Vagina (tissue), 2 donors: ENCODE measurements at regions not wholly inside any gene's neighbourhood (a gene's known extent, or its start where the extent isn't known, plus 50 kb on each side); places are given as distances from the start of the nearest gene placed in this dataset.

Experiments used
- DNase-seq, 2 donors: peaks; one replicate each; pipeline ENCODE4 v3.0.0-alpha.2; 2017; ENCODE audit errors: extremely low spot score in 2 of 2
- H3K27ac ChIP-seq: fragments of 200-600 bp; sonication (generic); one replicate; pipeline ENCODE4 v1.5.1; 2019
- H3K27me3 ChIP-seq: fragments of 200-600 bp; sonication (generic); one replicate; pipeline ENCODE4 v1.5.1; 2019
- H3K36me3 ChIP-seq, 2 donors: fragments of 200-600 bp; sonication (generic); one replicate each; pipeline ENCODE4 v1.5.1; 2017 to 2019
- H3K4me1 ChIP-seq: fragments of 200-600 bp; sonication (generic); one replicate; pipeline ENCODE4 v1.5.1; 2019
- H3K4me3 ChIP-seq, 2 donors: fragments of 200-600 bp; sonication (generic); 1 replicate in 1 of 2; 2 replicates in 1 of 2; pipeline ENCODE4 v1.5.1; 2016 to 2019
- H3K9me3 ChIP-seq: fragments of 200-600 bp; sonication (generic); one replicate; pipeline ENCODE4 v1.5.1; 2019
- CTCF ChIP-seq, 3 experiments: fragments of 450-650 bp in 2 of 3; fragments of 200-600 bp in 1 of 3; sonication (generic) in 1 of 3; IDR thresholded peaks; one replicate each; pipeline ENCODE4 v1.5.1; 2017 to 2019; ENCODE audit warnings: antibody characterized with exemption in 3 of 3, mild to moderate bottlenecking in 2 of 3, moderate library complexity in 2 of 3
- POLR2A ChIP-seq, 2 donors: fragments of 450-650 bp; IDR thresholded peaks; one replicate each; pipeline ENCODE4 v1.6.1; 2017; ENCODE audit warnings: antibody characterized with exemption in 2 of 2, mild to moderate bottlenecking in 2 of 2, moderate library complexity in 2 of 2
- POLR2AphosphoS5 ChIP-seq, 2 donors: sonication (generic); formaldehyde crosslinking; IDR thresholded peaks; one replicate each; pipeline ENCODE4 v1.9.0; 2017; ENCODE audit warnings: antibody characterized with exemption in 2 of 2, mild to moderate bottlenecking in 2 of 2, low read depth in 1 of 2; ENCODE audit not compliant: insufficient read depth in 1 of 2
- intact Hi-C: fragments of 100-400 bp; cut with DNase I; formaldehyde crosslinking; loops from one replicate; pipeline ENCODE4 v1.15.1; 2023

GRCh38 chr2:56450772-56451171, 267.0 kb downstream of the CCDC85A start:
- H3K9me3 ChIP-seq, result no peaks in the 10 kb centered on the region
- no peaks in the 10 kb centered on the region for H3K4me1 ChIP-seq
- intact Hi-C loops, result no loop called here
- no peak for DNase-seq
- H3K27ac ChIP-seq, result no peak overlapping the region
- H3K36me3 ChIP-seq, result no peaks in the 10 kb centered on the region
- H3K4me3 ChIP-seq, result no peak overlapping the region
- TF ChIP-seq POLR2AphosphoS5 (IDR thresholded peaks at IDR 0.05; ENCODE audit: insufficient read depth in 1 of 2, low read depth in 1 of 2), result no peak
- no peak for TF ChIP-seq POLR2A (IDR thresholded peaks at IDR 0.05)
- TF ChIP-seq CTCF (IDR thresholded peaks at IDR 0.05), result no peak
- H3K27me3 ChIP-seq, result no peaks in the 10 kb centered on the region

GRCh38 chr2:56455642-56456041, 271.9 kb downstream of the CCDC85A start:
- intact Hi-C loops, result no loop called here
- Histone ChIP-seq H3K9me3 (no peaks in the 10 kb centered on the region), H3K27ac (no peak overlapping the region), H3K36me3 (no peaks in the 10 kb centered on the region), H3K27me3 (no peaks in the 10 kb centered on the region), H3K4me1 (no peaks in the 10 kb centered on the region), H3K4me3 (no peak overlapping the region)
- no peak for TF ChIP-seq CTCF (IDR thresholded peaks at IDR 0.05)
- no peak for TF ChIP-seq POLR2A (IDR thresholded peaks at IDR 0.05)
- TF ChIP-seq POLR2AphosphoS5 (IDR thresholded peaks at IDR 0.05; ENCODE audit: insufficient read depth in 1 of 2, low read depth in 1 of 2), result no peak
- DNase-seq, result no peak

GRCh38 chr2:56456791-56457190, 273.0 kb downstream of the CCDC85A start:
- intact Hi-C loops, result no loop called here
- Histone ChIP-seq H3K4me3 (no peak overlapping the region), H3K27me3 (no peaks in the 10 kb centered on the region), H3K9me3 (no peaks in the 10 kb centered on the region), H3K36me3 (no peaks in the 10 kb centered on the region), H3K4me1 (no peaks in the 10 kb centered on the region), H3K27ac (no peak overlapping the region)
- no peak for DNase-seq
- TF ChIP-seq CTCF (IDR thresholded peaks at IDR 0.05), result no peak
- no peak for TF ChIP-seq POLR2AphosphoS5 (IDR thresholded peaks at IDR 0.05; ENCODE audit: insufficient read depth in 1 of 2, low read depth in 1 of 2)
- TF ChIP-seq POLR2A (IDR thresholded peaks at IDR 0.05), result no peak

- no peaks in the 10 kb centered on the region for H3K36me3 ChIP-seq
- no peak for DNase-seq
- H3K4me3 ChIP-seq, result no peak overlapping the region
- H3K4me1 ChIP-seq, result no peaks in the 10 kb centered on the region
- no peaks in the 10 kb centered on the region for H3K27me3 ChIP-seq
- TF ChIP-seq POLR2A (IDR thresholded peaks at IDR 0.05) (no peak), POLR2AphosphoS5 (IDR thresholded peaks at IDR 0.05; ENCODE audit: insufficient read depth in 1 of 2, low read depth in 1 of 2) (no peak)
- H3K9me3 ChIP-seq, result no peaks in the 10 kb centered on the region
- intact Hi-C loops, result no loop called here
- H3K27ac ChIP-seq, result no peak overlapping the region
Observed at GRCh38 chr2:56460508-56460907, 276.7 kb downstream of the CCDC85A start.

- no peak overlapping the region for H3K4me3 ChIP-seq
- TF ChIP-seq POLR2A (IDR thresholded peaks at IDR 0.05), result no peak
- TF ChIP-seq CTCF (IDR thresholded peaks at IDR 0.05), result no peak
- no peak for TF ChIP-seq POLR2AphosphoS5 (IDR thresholded peaks at IDR 0.05; ENCODE audit: insufficient read depth in 1 of 2, low read depth in 1 of 2)
- intact Hi-C loops, result no loop called here
Observed at GRCh38 chr2:56464066-56464465, 280.3 kb downstream of the CCDC85A start.

GRCh38 chr2:56464613-56465012, 280.8 kb downstream of the CCDC85A start:
- Histone ChIP-seq H3K27ac (no peak overlapping the region), H3K9me3 (no peaks in the 10 kb centered on the region), H3K36me3 (no peaks in the 10 kb centered on the region), H3K4me1 (no peaks in the 10 kb centered on the region), H3K27me3 (no peaks in the 10 kb centered on the region), H3K4me3 (no peak overlapping the region)
- TF ChIP-seq CTCF (IDR thresholded peaks at IDR 0.05) (no peak), POLR2AphosphoS5 (IDR thresholded peaks at IDR 0.05; ENCODE audit: insufficient read depth in 1 of 2, low read depth in 1 of 2) (no peak), POLR2A (IDR thresholded peaks at IDR 0.05) (no peak)
- DNase-seq, result no peak
- intact Hi-C loops, result no loop called here

More at GRCh38 chr2:56464066-56464465, 280.3 kb downstream of the CCDC85A start:
- H3K9me3 ChIP-seq, result no peaks in the 10 kb centered on the region
- H3K4me1 ChIP-seq, result no peaks in the 10 kb centered on the region
- no peaks in the 10 kb centered on the region for H3K36me3 ChIP-seq
- no peak for DNase-seq
- H3K27ac ChIP-seq, result no peak overlapping the region
- H3K27me3 ChIP-seq, result no peaks in the 10 kb centered on the region
